ENCODE measurements at regions not wholly inside any gene's neighbourhood (a gene's known extent, or its start where the extent isn't known, plus 50 kb on each side); places are given as distances from the start of the nearest gene placed in this dataset.

- no peak overlapping the region for H3K27ac ChIP-seq (ENCODE audit: low read depth, low read length, poor library complexity, severe bottlenecking)
- no peak overlapping the region for H2AFZ ChIP-seq (ENCODE audit: low read length)
- no peak overlapping the region for H3K9ac ChIP-seq (ENCODE audit: low read length)
- H3K4me2 ChIP-seq (ENCODE audit: low read length), result no peak overlapping the region
- no peaks in the 10 kb centered on the region for H3K9me2 ChIP-seq (ENCODE audit: low read depth, low read length)
- no peaks in the 10 kb centered on the region for H3F3A ChIP-seq (ENCODE audit: insufficient read depth, low read length)
- H3K27me3 ChIP-seq (ENCODE audit: insufficient read depth, low read length), result no peaks in the 10 kb centered on the region
- H3K9me3 ChIP-seq (ENCODE audit: low read length), result no peaks in the 10 kb centered on the region
- H3K79me2 ChIP-seq (ENCODE audit: insufficient read depth, low read length), result no peaks in the 10 kb centered on the region
- TF ChIP-seq EZH2 (IDR thresholded peaks at IDR 0.05; ENCODE audit: borderline replicate concordance, low read length) (no peak), CTCF (IDR thresholded peaks at IDR 0.05; ENCODE audit: low read length) (no peak)
- no peaks in the 10 kb centered on the region for H3K36me3 ChIP-seq (ENCODE audit: insufficient read depth, low read length)
- H3K4me3 ChIP-seq (ENCODE audit: low read depth, low read length, poor library complexity, severe bottlenecking), result no peak overlapping the region
- no peaks in the 10 kb centered on the region for H3K4me1 ChIP-seq (ENCODE audit: insufficient read depth, low read length, severe bottlenecking)
- no peaks in the 10 kb centered on the region for H4K20me1 ChIP-seq (ENCODE audit: insufficient read depth, low read length)
These were observed 871.8 kb downstream of the RPS29 start for GRCh38 chr14:48714366-48714765.

GRCh38 chr14:48710133-48710532, 876.0 kb downstream of the RPS29 start:
- H3K9me3 ChIP-seq (ENCODE audit: low read length), result no peaks in the 10 kb centered on the region
- TF ChIP-seq EZH2 (IDR thresholded peaks at IDR 0.05; ENCODE audit: borderline replicate concordance, low read length), result no peak
- TF ChIP-seq CTCF (IDR thresholded peaks at IDR 0.05; ENCODE audit: low read length), result no peak
- H3K79me2 ChIP-seq (ENCODE audit: insufficient read depth, low read length), result no peaks in the 10 kb centered on the region
- no peaks in the 10 kb centered on the region for H3K27me3 ChIP-seq (ENCODE audit: insufficient read depth, low read length)
- H3K27ac ChIP-seq (ENCODE audit: low read depth, low read length, poor library complexity, severe bottlenecking), result no peak overlapping the region
- no peaks in the 10 kb centered on the region for H4K20me1 ChIP-seq (ENCODE audit: insufficient read depth, low read length)
- H3K4me1 ChIP-seq (ENCODE audit: insufficient read depth, low read length, severe bottlenecking), result no peaks in the 10 kb centered on the region
- H3K4me2 ChIP-seq (ENCODE audit: low read length), result no peak overlapping the region
- no peaks in the 10 kb centered on the region for H3F3A ChIP-seq (ENCODE audit: insufficient read depth, low read length)
- no peak overlapping the region for H3K9ac ChIP-seq (ENCODE audit: low read length)
- no peaks in the 10 kb centered on the region for H3K36me3 ChIP-seq (ENCODE audit: insufficient read depth, low read length)
- no peak overlapping the region for H2AFZ ChIP-seq (ENCODE audit: low read length)
- no peaks in the 10 kb centered on the region for H3K9me2 ChIP-seq (ENCODE audit: low read depth, low read length)
- H3K4me3 ChIP-seq (ENCODE audit: low read depth, low read length, poor library complexity, severe bottlenecking), result no peak overlapping the region

- H3K27me3 ChIP-seq (ENCODE audit: insufficient read depth, low read length), result no peaks in the 10 kb centered on the region
- H3K36me3 ChIP-seq (ENCODE audit: insufficient read depth, low read length), result no peaks in the 10 kb centered on the region
- no peaks in the 10 kb centered on the region for H3K79me2 ChIP-seq (ENCODE audit: insufficient read depth, low read length)
- no peaks in the 10 kb centered on the region for H3K4me1 ChIP-seq (ENCODE audit: insufficient read depth, low read length, severe bottlenecking)
- no peaks in the 10 kb centered on the region for H4K20me1 ChIP-seq (ENCODE audit: insufficient read depth, low read length)
- no peaks in the 10 kb centered on the region for H3K9me3 ChIP-seq (ENCODE audit: low read length)
- no peaks in the 10 kb centered on the region for H3F3A ChIP-seq (ENCODE audit: insufficient read depth, low read length)
- H2AFZ ChIP-seq (ENCODE audit: low read length), result no peak overlapping the region
- H3K9me2 ChIP-seq (ENCODE audit: low read depth, low read length), result no peaks in the 10 kb centered on the region
- H3K9ac ChIP-seq (ENCODE audit: low read length), result no peak overlapping the region
- TF ChIP-seq EZH2 (IDR thresholded peaks at IDR 0.05; ENCODE audit: borderline replicate concordance, low read length) (no peak), CTCF (IDR thresholded peaks at IDR 0.05; ENCODE audit: low read length) (no peak)
- H3K27ac ChIP-seq (ENCODE audit: low read depth, low read length, poor library complexity, severe bottlenecking), result no peak overlapping the region
- no peak overlapping the region for H3K4me2 ChIP-seq (ENCODE audit: low read length)
- H3K4me3 ChIP-seq (ENCODE audit: low read depth, low read length, poor library complexity, severe bottlenecking), result no peak overlapping the region
These were observed 876.8 kb downstream of the RPS29 start for GRCh38 chr14:48709277-48709785.
